Nephron (organoid): ENCODE measurements at regions not wholly inside any gene's neighbourhood (a gene's known extent, or its start where the extent isn't known, plus 50 kb on each side); places are given as distances from the start of the nearest gene placed in this dataset.

Source experiments
- H3K27ac Mint-ChIP-seq, 3 experiments: 2 replicates each; pipeline ENCODE4 v1.8.0; 2020; ENCODE audit warnings: mixed read lengths in 3 of 3, mild to moderate bottlenecking in 2 of 3, moderate library complexity in 1 of 3
- H3K27me3 Mint-ChIP-seq: 2 replicates; pipeline ENCODE4 v1.8.0; 2021; ENCODE audit warnings: low read depth, mild to moderate bottlenecking, moderate library complexity, mixed read lengths
- H3K36me3 Mint-ChIP-seq: 2 replicates; pipeline ENCODE4 v1.8.0; 2020; ENCODE audit warnings: low read depth, mixed read lengths
- H3K4me1 Mint-ChIP-seq: 2 replicates; pipeline ENCODE4 v1.8.0; 2020; ENCODE audit warnings: mixed read lengths
- H3K4me3 Mint-ChIP-seq, 3 experiments: 2 replicates each; pipeline ENCODE4 v1.8.0; 2020; ENCODE audit warnings: mild to moderate bottlenecking in 3 of 3, mixed read lengths in 3 of 3, moderate library complexity in 2 of 3
- H3K9me3 Mint-ChIP-seq: 2 replicates; pipeline ENCODE4 v1.8.0; 2020; ENCODE audit warnings: mixed read lengths
- CTCF ChIP-seq, 3 experiments: fragments of 200-600 bp; sonication (generic); IDR thresholded peaks; one replicate each; pipeline ENCODE4 v1.5.0; 2021; ENCODE audit warnings: antibody characterized with exemption in 3 of 3; ENCODE audit not compliant: unreplicated experiment in 3 of 3

- no peak overlapping the region for H3K27ac Mint-ChIP-seq
- no peak overlapping the region for H3K4me3 Mint-ChIP-seq
- no peaks in the 10 kb centered on the region for H3K36me3 Mint-ChIP-seq
- peaks cover 3% of the 10 kb centered on the region for H3K27me3 Mint-ChIP-seq
- no peaks in the 10 kb centered on the region for H3K4me1 Mint-ChIP-seq
- no peaks in the 10 kb centered on the region for H3K9me3 Mint-ChIP-seq
- TF ChIP-seq CTCF (IDR thresholded peaks at IDR 0.05; ENCODE audit: unreplicated experiment in 3 of 3) = no peak
These were observed 185.4 kb upstream of the GRIK2 start for GRCh38 chr6:101208152-101208551.

DNA sequence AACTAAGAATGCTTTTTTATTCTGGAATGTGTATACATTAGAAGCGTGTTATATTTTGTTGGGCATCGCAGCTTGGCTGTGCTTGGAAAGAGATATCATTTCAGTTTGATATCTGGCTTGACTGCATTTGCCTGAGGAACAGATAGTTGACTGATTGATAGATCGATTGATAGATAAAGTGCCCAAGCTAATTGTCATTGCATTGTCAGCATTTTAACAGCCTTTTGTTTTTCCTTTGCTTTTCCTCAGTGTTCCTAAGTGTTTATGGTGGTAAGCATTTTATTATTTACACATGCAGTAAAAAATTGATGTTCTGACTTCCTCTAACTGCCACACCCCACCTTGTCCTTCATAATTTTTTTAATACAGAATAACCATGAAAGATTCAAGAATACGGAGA is 180.9 kb upstream of the GRIK2 start:
- no peaks in the 10 kb centered on the region for H3K9me3 Mint-ChIP-seq
- H3K27ac Mint-ChIP-seq = no peak overlapping the region

GRCh38 chr6:101222007-101222406 is 171.5 kb upstream of the GRIK2 start:
- TF ChIP-seq CTCF (IDR thresholded peaks at IDR 0.05; ENCODE audit: unreplicated experiment in 3 of 3) = no peak
- Mint-ChIP-seq H3K27ac (no peak overlapping the region), H3K36me3 (no peaks in the 10 kb centered on the region), H3K4me3 (no peak overlapping the region), H3K4me1 (no peaks in the 10 kb centered on the region), H3K27me3 (no peaks in the 10 kb centered on the region), H3K9me3 (peaks cover 12% of the 10 kb centered on the region)

More for the DNA sequence above, 180.9 kb upstream of the GRIK2 start:
- Mint-ChIP-seq H3K4me3 (no peak overlapping the region), H3K36me3 (no peaks in the 10 kb centered on the region), H3K27me3 (peaks cover 3% of the 10 kb centered on the region), H3K4me1 (no peaks in the 10 kb centered on the region)
- TF ChIP-seq CTCF (IDR thresholded peaks at IDR 0.05; ENCODE audit: unreplicated experiment in 3 of 3) = no peak

DNA sequence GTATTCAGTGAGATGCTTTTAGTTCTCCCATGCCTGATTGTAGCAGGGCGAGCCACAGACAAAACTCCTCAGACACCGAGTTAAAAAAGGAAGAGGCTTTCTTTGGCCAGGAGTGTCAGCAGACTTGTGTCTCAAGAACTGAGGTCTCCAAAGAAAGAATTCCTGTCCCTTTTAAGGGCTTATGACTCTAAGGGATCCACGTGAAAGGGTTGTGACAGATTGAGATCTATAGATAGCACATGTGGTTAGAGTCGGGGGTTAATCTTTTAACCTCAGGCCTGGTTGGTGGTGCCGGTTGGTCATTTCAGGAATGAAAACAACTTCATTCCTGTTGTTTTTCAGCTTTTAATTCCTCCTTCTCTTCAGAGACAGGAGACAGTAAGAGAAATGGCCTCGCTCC is 168.8 kb upstream of the GRIK2 start:
- H3K4me3 Mint-ChIP-seq = no peak overlapping the region
- H3K9me3 Mint-ChIP-seq = peaks cover 12% of the 10 kb centered on the region
- H3K36me3 Mint-ChIP-seq = no peaks in the 10 kb centered on the region
- no peaks in the 10 kb centered on the region for H3K4me1 Mint-ChIP-seq
- no peak for TF ChIP-seq CTCF (IDR thresholded peaks at IDR 0.05; ENCODE audit: unreplicated experiment in 3 of 3)
- no peak overlapping the region for H3K27ac Mint-ChIP-seq
- no peaks in the 10 kb centered on the region for H3K27me3 Mint-ChIP-seq

GRCh38 chr6:101226677-101227135 is 166.8 kb upstream of the GRIK2 start:
- Mint-ChIP-seq H3K36me3 (no peaks in the 10 kb centered on the region), H3K27ac (no peak overlapping the region), H3K9me3 (peaks cover 12% of the 10 kb centered on the region), H3K4me1 (no peaks in the 10 kb centered on the region), H3K27me3 (no peaks in the 10 kb centered on the region), H3K4me3 (no peak overlapping the region)
- peak in 1 of 3 experiments; percentile 24 for TF ChIP-seq CTCF (IDR thresholded peaks at IDR 0.05; ENCODE audit: unreplicated experiment in 3 of 3)

- no peaks in the 10 kb centered on the region for H3K4me1 Mint-ChIP-seq
- no peak overlapping the region for H3K27ac Mint-ChIP-seq
- no peaks in the 10 kb centered on the region for H3K9me3 Mint-ChIP-seq
- H3K36me3 Mint-ChIP-seq = no peaks in the 10 kb centered on the region
- no peak overlapping the region for H3K4me3 Mint-ChIP-seq
- H3K27me3 Mint-ChIP-seq = no peaks in the 10 kb centered on the region
- TF ChIP-seq CTCF (IDR thresholded peaks at IDR 0.05; ENCODE audit: unreplicated experiment in 3 of 3) = no peak
These were observed 162.6 kb upstream of the GRIK2 start for GRCh38 chr6:101230866-101231265.
